ENCODE measurements at regions not wholly inside any gene's neighbourhood (a gene's known extent, or its start where the extent isn't known, plus 50 kb on each side); places are given as distances from the start of the nearest gene placed in this dataset.
"Not testable (repeated sequence)": the region's sequence is repeated elsewhere in the genome, so short reads cannot be mapped to it uniquely, and the experiment has no call there.

DNA sequence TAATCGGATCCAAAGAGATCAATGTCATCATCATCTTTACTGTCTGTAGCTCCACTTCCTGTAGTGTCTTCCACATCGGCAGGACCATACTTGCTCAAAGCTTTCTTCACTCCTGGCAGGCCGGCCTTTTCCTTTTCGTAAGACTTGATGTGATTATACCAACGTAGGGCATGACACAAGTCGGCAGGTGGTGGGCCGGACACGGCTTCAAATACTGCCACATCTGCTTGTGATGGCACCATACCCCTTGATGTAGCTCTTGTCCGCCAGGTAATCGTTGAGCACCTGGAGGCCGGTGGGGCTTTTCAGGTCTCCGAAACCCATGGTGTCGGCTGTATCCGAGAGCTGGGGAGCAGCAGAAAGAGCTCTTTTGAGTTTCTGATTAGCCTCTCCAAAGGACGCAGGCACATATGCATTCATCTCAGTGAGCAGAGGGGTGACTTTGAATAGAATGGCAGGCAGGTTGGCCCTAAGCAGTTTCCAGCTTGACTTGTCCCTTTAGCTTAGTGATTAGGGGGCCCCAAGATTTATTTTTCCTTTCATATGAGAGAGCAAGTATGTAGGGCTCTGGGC is 106.0 kb upstream of the PODXL start:
- TF ChIP-seq, protein P1, sequence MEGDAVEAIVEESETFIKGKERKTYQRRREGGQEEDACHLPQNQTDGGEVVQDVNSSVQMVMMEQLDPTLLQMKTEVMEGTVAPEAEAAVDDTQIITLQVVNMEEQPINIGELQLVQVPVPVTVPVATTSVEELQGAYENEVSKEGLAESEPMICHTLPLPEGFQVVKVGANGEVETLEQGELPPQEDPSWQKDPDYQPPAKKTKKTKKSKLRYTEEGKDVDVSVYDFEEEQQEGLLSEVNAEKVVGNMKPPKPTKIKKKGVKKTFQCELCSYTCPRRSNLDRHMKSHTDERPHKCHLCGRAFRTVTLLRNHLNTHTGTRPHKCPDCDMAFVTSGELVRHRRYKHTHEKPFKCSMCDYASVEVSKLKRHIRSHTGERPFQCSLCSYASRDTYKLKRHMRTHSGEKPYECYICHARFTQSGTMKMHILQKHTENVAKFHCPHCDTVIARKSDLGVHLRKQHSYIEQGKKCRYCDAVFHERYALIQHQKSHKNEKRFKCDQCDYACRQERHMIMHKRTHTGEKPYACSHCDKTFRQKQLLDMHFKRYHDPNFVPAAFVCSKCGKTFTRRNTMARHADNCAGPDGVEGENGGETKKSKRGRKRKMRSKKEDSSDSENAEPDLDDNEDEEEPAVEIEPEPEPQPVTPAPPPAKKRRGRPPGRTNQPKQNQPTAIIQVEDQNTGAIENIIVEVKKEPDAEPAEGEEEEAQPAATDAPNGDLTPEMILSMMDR (optimal IDR thresholded peaks at IDR 0.05 in 1 of 3, IDR thresholded peaks at IDR 0.05 in 1 of 3, conservative IDR thresholded peaks at IDR 0.05 in 1 of 3; ENCODE audit: extremely low read depth in 1 of 3, insufficient read depth in 2 of 3, low read length in 3 of 3): not testable (repeated sequence)
- TF ChIP-seq EZH2 (IDR thresholded peaks at IDR 0.05; ENCODE audit: low read length): not testable (repeated sequence)
